GM12891 (cell line): ENCODE measurements at regions not wholly inside any gene's neighbourhood (a gene's known extent, or its start where the extent isn't known, plus 50 kb on each side); places are given as distances from the start of the nearest gene placed in this dataset.

ENCODE experiments used
- POLR2A ChIP-seq: IDR thresholded peaks from 2 replicates; pipeline ENCODE4 v1.6.1; 2011; ENCODE audit warnings: low read depth, low read length, control low read depth
- POLR2AphosphoS5 ChIP-seq: IDR thresholded peaks from 2 replicates; pipeline ENCODE4 v1.6.1; 2011; ENCODE audit warnings: low read depth, low read length, control low read depth

DNA sequence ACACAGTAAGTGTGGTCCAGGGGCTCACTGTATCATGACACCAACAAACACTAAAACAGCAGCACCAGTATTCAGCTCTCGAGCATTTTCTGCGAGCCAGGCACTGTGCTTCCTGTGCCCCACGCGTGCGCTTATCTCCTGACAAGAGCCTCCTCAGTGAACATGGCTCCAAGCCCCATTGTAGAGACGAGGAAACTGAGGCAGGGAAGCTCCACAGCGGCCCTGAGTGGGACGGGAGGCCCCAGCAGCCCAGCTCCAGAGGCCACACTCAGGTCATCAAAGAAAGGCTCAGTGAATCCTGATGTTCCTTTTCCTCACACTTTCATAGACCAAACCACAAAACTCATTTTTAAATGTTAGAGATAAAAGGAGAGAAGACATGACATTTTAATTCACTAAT, 113.1 kb downstream of the TPRA1 start:
- no peak for TF ChIP-seq POLR2A
- no peak for TF ChIP-seq POLR2AphosphoS5
